Trophoblast cell (in vitro differentiated cells and primary cell): ENCODE measurements at regions not wholly inside any gene's neighbourhood (a gene's known extent, or its start where the extent isn't known, plus 50 kb on each side); places are given as distances from the start of the nearest gene placed in this dataset.

Experiments
- DNase-seq, 2 donors: peaks; one replicate each; pipeline ENCODE4 v3.0.0-alpha.2; 2016
- H2AFZ ChIP-seq: 2 replicates; pipeline ENCODE4 v1.6.1; 2013; ENCODE audit warnings: low read length, moderate library complexity, mild to moderate bottlenecking; ENCODE audit not compliant: insufficient read depth, poor library complexity
- H2AK5ac ChIP-seq: 2 replicates; pipeline ENCODE4 v1.6.1; 2013; ENCODE audit warnings: mild to moderate bottlenecking, low read length
- H2BK120ac ChIP-seq: 2 replicates; pipeline ENCODE4 v1.6.1; 2013; ENCODE audit warnings: low read length, mild to moderate bottlenecking, moderate library complexity; ENCODE audit not compliant: insufficient read depth, poor library complexity
- H2BK12ac ChIP-seq: 2 replicates; pipeline ENCODE4 v1.6.1; 2013; ENCODE audit warnings: mild to moderate bottlenecking, low read length, moderate library complexity
- H2BK5ac ChIP-seq: 2 replicates; pipeline ENCODE4 v1.6.1; 2013; ENCODE audit warnings: low read length, low read depth, moderate library complexity, mild to moderate bottlenecking; ENCODE audit not compliant: poor library complexity
- H3K14ac ChIP-seq: 2 replicates; pipeline ENCODE4 v1.6.1; 2013; ENCODE audit warnings: mild to moderate bottlenecking, low read length
- H3K18ac ChIP-seq: 2 replicates; pipeline ENCODE4 v1.6.1; 2013; ENCODE audit warnings: mild to moderate bottlenecking, low read length
- H3K23ac ChIP-seq: 2 replicates; pipeline ENCODE4 v1.6.1; 2013; ENCODE audit warnings: low read length
- H3K27ac ChIP-seq: 2 replicates; pipeline ENCODE4 v1.5.1; 2013; ENCODE audit warnings: low read depth, mild to moderate bottlenecking, inconsistent platforms, low read length, moderate library complexity
- H3K27me3 ChIP-seq: 2 replicates; pipeline ENCODE4 v1.6.1; 2013; ENCODE audit warnings: inconsistent platforms, mild to moderate bottlenecking, low read length, moderate library complexity; ENCODE audit not compliant: insufficient read depth
- H3K36me3 ChIP-seq, 2 experiments: 1 replicate in 1 of 2; 2 replicates in 1 of 2; pipeline ENCODE4 v1.6.1; 2013; ENCODE audit warnings: low read length in 2 of 2, mild to moderate bottlenecking in 2 of 2, moderate library complexity in 1 of 2; ENCODE audit not compliant: insufficient read depth in 2 of 2, control insufficient read depth in 1 of 2
- H3K4ac ChIP-seq: 2 replicates; pipeline ENCODE4 v1.6.1; 2013; ENCODE audit warnings: low read depth, mild to moderate bottlenecking, low read length, moderate library complexity
- H3K4me1 ChIP-seq, 2 experiments: 1 replicate in 1 of 2; 2 replicates in 1 of 2; pipeline ENCODE4 v1.6.1; 2013; ENCODE audit warnings: low read length in 2 of 2, mild to moderate bottlenecking in 2 of 2, moderate library complexity in 1 of 2; ENCODE audit not compliant: insufficient read depth in 2 of 2, control insufficient read depth in 1 of 2
- H3K4me2 ChIP-seq: 2 replicates; pipeline ENCODE4 v1.6.1; 2013; ENCODE audit warnings: inconsistent platforms, mild to moderate bottlenecking, low read length, moderate library complexity
- H3K4me3 ChIP-seq: 2 replicates; pipeline ENCODE4 v1.5.1; 2013; ENCODE audit warnings: mild to moderate bottlenecking, low read depth, low read length, inconsistent platforms
- H3K79me1 ChIP-seq: one replicate; pipeline ENCODE4 v1.6.1; 2013; ENCODE audit warnings: low read length
- H3K79me2 ChIP-seq: 2 replicates; pipeline ENCODE4 v1.6.1; 2013; ENCODE audit warnings: low read length, mild to moderate bottlenecking; ENCODE audit not compliant: control insufficient read depth, insufficient read depth, poor library complexity
- H3K9ac ChIP-seq: 2 replicates; pipeline ENCODE4 v1.6.1; 2013; ENCODE audit warnings: mild to moderate bottlenecking, low read length
- H3K9me3 ChIP-seq: 2 replicates; pipeline ENCODE4 v1.6.1; 2013; ENCODE audit warnings: low read depth, mild to moderate bottlenecking, control low read depth, inconsistent platforms, low read length; ENCODE audit not compliant: insufficient read depth
- H4K12ac ChIP-seq: 2 replicates; pipeline ENCODE4 v1.6.1; 2013; ENCODE audit warnings: low read depth, mild to moderate bottlenecking, low read length, moderate library complexity
- H4K8ac ChIP-seq: 2 replicates; pipeline ENCODE4 v1.6.1; 2013; ENCODE audit warnings: low read depth, mild to moderate bottlenecking, low read length, moderate library complexity
- H4K91ac ChIP-seq: one replicate; pipeline ENCODE4 v1.6.1; 2013; ENCODE audit warnings: low read depth, mild to moderate bottlenecking, low read length, moderate library complexity
- WGBS: extraction: QIAGEN DNeasy Blood & Tissue Kit; methylation state at CpG from one replicate; pipeline ENCODE4 v1.1.7; 2013; ENCODE audit warnings: missing lambda C conversion rate; ENCODE audit not compliant: insufficient read length, insufficient coverage; ENCODE audit errors: extremely low coverage; 5-methylcytosine and 5-hydroxymethylcytosine counted together

GRCh38 chr13:108549934-108550333 is 79.5 kb upstream of the MYO16 start:
- Histone ChIP-seq H3K9me3 (peaks cover 2% of the 10 kb centered on the region), H3K4ac (no peak overlapping the region), H3K36me3 (no peaks in the 10 kb centered on the region), H3K4me3 (no peak overlapping the region), H3K4me2 (no peak overlapping the region), H4K8ac (no peak overlapping the region), H3K4me1 (no peaks in the 10 kb centered on the region), H3K23ac (no peak overlapping the region), H3K14ac (no peak overlapping the region), H3K9ac (no peak overlapping the region), H3K27me3 (no peaks in the 10 kb centered on the region), H4K12ac (no peak overlapping the region), H3K18ac (no peak overlapping the region), H4K91ac (no peak overlapping the region), H2BK5ac (no peak overlapping the region), H3K79me1 (no peaks in the 10 kb centered on the region), H2AK5ac (no peak overlapping the region), H2BK12ac (no peak overlapping the region), H2AFZ (no peak overlapping the region), H3K27ac (no peak overlapping the region), H2BK120ac (no peak overlapping the region), H3K79me2 (no peaks in the 10 kb centered on the region)
- DNase-seq = no peak
- no CpG with 5 or more reads among the region's 5 CpGs for WGBS

- H2AFZ ChIP-seq = no peak overlapping the region
- H4K91ac ChIP-seq = no peak overlapping the region
- no peak overlapping the region for H4K12ac ChIP-seq
- no peaks in the 10 kb centered on the region for H3K36me3 ChIP-seq
- H3K4me3 ChIP-seq = no peak overlapping the region
- no peaks in the 10 kb centered on the region for H3K79me2 ChIP-seq
- peak in 1 of 2 donors; percentile 6 for DNase-seq
- no peak overlapping the region for H3K27ac ChIP-seq
- no peak overlapping the region for H2BK12ac ChIP-seq
- H3K4ac ChIP-seq = no peak overlapping the region
- H3K9me3 ChIP-seq = peaks cover 2% of the 10 kb centered on the region
- no peak overlapping the region for H4K8ac ChIP-seq
- no peak overlapping the region for H3K9ac ChIP-seq
- H3K4me1 ChIP-seq = no peaks in the 10 kb centered on the region
- WGBS = no CpG with 5 or more reads among the region's 2 CpGs
- H2AK5ac ChIP-seq = no peak overlapping the region
- no peak overlapping the region for H3K4me2 ChIP-seq
- H3K79me1 ChIP-seq = no peaks in the 10 kb centered on the region
- no peak overlapping the region for H2BK5ac ChIP-seq
- H2BK120ac ChIP-seq = no peak overlapping the region
- no peak overlapping the region for H3K18ac ChIP-seq
- H3K23ac ChIP-seq = no peak overlapping the region
- H3K27me3 ChIP-seq = no peaks in the 10 kb centered on the region
- H3K14ac ChIP-seq = no peak overlapping the region
Measured at GRCh38 chr13:108551674-108552073, 77.7 kb upstream of the MYO16 start.

- H2AFZ ChIP-seq = no peak overlapping the region
- no peak for DNase-seq
- no peaks in the 10 kb centered on the region for H3K4me1 ChIP-seq
- no peak overlapping the region for H3K9ac ChIP-seq
- no peak overlapping the region for H2AK5ac ChIP-seq
- H3K23ac ChIP-seq = no peak overlapping the region
- no peak overlapping the region for H3K4ac ChIP-seq
- H3K18ac ChIP-seq = no peak overlapping the region
- H4K12ac ChIP-seq = no peak overlapping the region
- no peaks in the 10 kb centered on the region for H3K9me3 ChIP-seq
- no peak overlapping the region for H2BK12ac ChIP-seq
- H3K27ac ChIP-seq = no peak overlapping the region
- H3K79me2 ChIP-seq = no peaks in the 10 kb centered on the region
- WGBS = no CpG with 5 or more reads among the region's 4 CpGs
- no peak overlapping the region for H3K4me2 ChIP-seq
- no peak overlapping the region for H2BK120ac ChIP-seq
- no peaks in the 10 kb centered on the region for H3K79me1 ChIP-seq
- H3K14ac ChIP-seq = no peak overlapping the region
- H2BK5ac ChIP-seq = no peak overlapping the region
- no peak overlapping the region for H4K91ac ChIP-seq
- H3K4me3 ChIP-seq = no peak overlapping the region
- no peak overlapping the region for H4K8ac ChIP-seq
- H3K36me3 ChIP-seq = no peaks in the 10 kb centered on the region
- no peaks in the 10 kb centered on the region for H3K27me3 ChIP-seq
Measured at GRCh38 chr13:108558489-108558888, 70.9 kb upstream of the MYO16 start.

- Histone ChIP-seq H3K4me1 (no peaks in the 10 kb centered on the region), H2AFZ (no peak overlapping the region), H3K4me3 (no peak overlapping the region), H3K23ac (peak overlapping the region; percentile 89), H3K18ac (no peak overlapping the region), H4K12ac (no peak overlapping the region), H3K4me2 (no peak overlapping the region), H3K79me1 (no peaks in the 10 kb centered on the region), H3K27ac (no peak overlapping the region), H3K4ac (no peak overlapping the region), H2BK120ac (no peak overlapping the region), H3K36me3 (no peaks in the 10 kb centered on the region), H4K8ac (no peak overlapping the region), H3K9me3 (no peaks in the 10 kb centered on the region), H2BK12ac (no peak overlapping the region), H3K9ac (no peak overlapping the region), H2AK5ac (no peak overlapping the region), H3K79me2 (no peaks in the 10 kb centered on the region), H3K27me3 (no peaks in the 10 kb centered on the region), H4K91ac (no peak overlapping the region), H3K14ac (no peak overlapping the region), H2BK5ac (no peak overlapping the region)
- no peak for DNase-seq
- WGBS = no CpG with 5 or more reads among the region's 3 CpGs
Measured at GRCh38 chr13:108560093-108560492, 69.3 kb upstream of the MYO16 start.
